ENCODE measurements at regions not wholly inside any gene's neighbourhood (a gene's known extent, or its start where the extent isn't known, plus 50 kb on each side); places are given as distances from the start of the nearest gene placed in this dataset.
"Not testable (repeated sequence)": the region's sequence is repeated elsewhere in the genome, so short reads cannot be mapped to it uniquely, and the experiment has no call there.

GRCh38 chr7:49099587-49100326 lies 175.4 kb downstream of the CDC14C start:
- DNase-seq (ENCODE audit: low read depth) = no peak
- no peak for TF ChIP-seq CTCF (IDR thresholded peaks at IDR 0.05; ENCODE audit: low read length, missing control alignments)

GRCh38 chr7:49100908-49101740 lies 176.8 kb downstream of the CDC14C start:
- not testable (repeated sequence) for DNase-seq (ENCODE audit: low read depth); H3K4me3 ChIP-seq (replicated peaks; ENCODE audit: low read depth, low read length)

More at GRCh38 chr7:49099587-49100326, 175.4 kb downstream of the CDC14C start:
- H3K4me3 ChIP-seq (replicated peaks; ENCODE audit: low read depth, low read length) = no peak overlapping the region

GRCh38 chr7:49102411-49102810 lies 178.1 kb downstream of the CDC14C start:
- no peak for TF ChIP-seq CTCF (IDR thresholded peaks at IDR 0.05; ENCODE audit: low read length, missing control alignments)
- no peak overlapping the region for H3K4me3 ChIP-seq (replicated peaks; ENCODE audit: low read depth, low read length)
- no peak for DNase-seq (ENCODE audit: low read depth)

- TF ChIP-seq CTCF (IDR thresholded peaks at IDR 0.05; ENCODE audit: low read length, missing control alignments) = no peak
- H3K4me3 ChIP-seq (replicated peaks; ENCODE audit: low read depth, low read length) = no peak overlapping the region
- DNase-seq (ENCODE audit: low read depth) = no peak
Measured at GRCh38 chr7:49111706-49112105, 187.4 kb downstream of the CDC14C start.

- DNase-seq (ENCODE audit: low read depth) = no peak
- H3K4me3 ChIP-seq (replicated peaks; ENCODE audit: low read depth, low read length) = no peak overlapping the region
- TF ChIP-seq CTCF (IDR thresholded peaks at IDR 0.05; ENCODE audit: low read length, missing control alignments) = no peak
Measured at GRCh38 chr7:49112222-49112621, 187.9 kb downstream of the CDC14C start.

GRCh38 chr7:49112647-49113046 lies 188.3 kb downstream of the CDC14C start:
- no peak overlapping the region for H3K4me3 ChIP-seq (replicated peaks; ENCODE audit: low read depth, low read length)
- no peak for DNase-seq (ENCODE audit: low read depth)
- no peak for TF ChIP-seq CTCF (IDR thresholded peaks at IDR 0.05; ENCODE audit: low read length, missing control alignments)

- H3K4me3 ChIP-seq (replicated peaks; ENCODE audit: low read depth, low read length) = no peak overlapping the region
- no peak for TF ChIP-seq CTCF (IDR thresholded peaks at IDR 0.05; ENCODE audit: low read length, missing control alignments)
- DNase-seq (ENCODE audit: low read depth) = no peak
Measured at GRCh38 chr7:49119706-49120105, 195.4 kb downstream of the CDC14C start.
